ENCODE measurements at regions not wholly inside any gene's neighbourhood (a gene's known extent, or its start where the extent isn't known, plus 50 kb on each side); places are given as distances from the start of the nearest gene placed in this dataset.

DNA sequence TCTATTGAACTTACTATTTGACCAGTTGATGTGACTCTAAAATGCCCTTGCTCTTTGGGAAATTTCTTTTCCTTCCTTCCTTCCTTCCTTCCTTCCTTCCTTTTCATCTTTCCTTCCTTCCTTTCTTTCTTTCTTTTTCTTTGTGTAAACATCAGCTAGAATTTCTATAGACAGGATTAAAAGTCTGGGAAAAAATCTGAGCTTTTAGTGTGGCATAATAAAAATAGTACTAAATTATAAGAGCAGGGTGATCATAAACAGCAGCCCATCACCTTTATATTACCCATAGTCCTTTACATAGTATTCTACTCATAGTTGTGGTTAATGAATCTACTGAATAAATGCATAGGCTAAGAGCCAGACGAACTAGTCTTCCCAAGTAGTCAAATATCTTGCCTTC is 281.0 kb upstream of the DAB1 start:
- no peak for DNase-seq

- no peak for DNase-seq
These were observed 280.4 kb upstream of the DAB1 start for GRCh38 chr1:57704231-57704630.

DNA sequence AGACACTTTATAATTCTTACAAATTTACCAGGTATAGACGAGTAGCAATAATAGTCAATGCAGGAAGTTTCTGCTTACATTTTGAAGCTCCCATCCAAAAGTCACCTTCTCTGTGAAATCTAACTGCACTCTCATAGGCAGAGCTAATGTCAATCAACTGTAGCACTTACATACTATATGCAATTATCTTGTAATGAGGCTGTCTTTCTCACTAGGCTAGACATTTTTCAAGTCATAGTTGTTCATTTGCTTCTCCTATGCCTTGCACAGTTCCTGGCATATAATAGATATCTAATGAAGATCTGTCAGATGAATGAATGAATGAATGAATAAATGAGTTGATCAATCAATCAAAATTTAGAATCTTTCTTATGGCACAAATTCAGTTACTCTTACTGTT is 273.0 kb upstream of the DAB1 start:
- no peak for DNase-seq

- DNase-seq, result no peak
These were observed 272.2 kb upstream of the DAB1 start for GRCh38 chr1:57696043-57696442.

GRCh38 chr1:57686306-57686705 is 262.4 kb upstream of the DAB1 start:
- no peak for DNase-seq

- no peak for DNase-seq
These were observed 259.4 kb upstream of the DAB1 start for GRCh38 chr1:57683037-57683942.

GRCh38 chr1:57678138-57678537 is 254.3 kb upstream of the DAB1 start:
- no peak for DNase-seq

GRCh38 chr1:57675776-57676175 is 251.9 kb upstream of the DAB1 start:
- no peak for DNase-seq

DNA sequence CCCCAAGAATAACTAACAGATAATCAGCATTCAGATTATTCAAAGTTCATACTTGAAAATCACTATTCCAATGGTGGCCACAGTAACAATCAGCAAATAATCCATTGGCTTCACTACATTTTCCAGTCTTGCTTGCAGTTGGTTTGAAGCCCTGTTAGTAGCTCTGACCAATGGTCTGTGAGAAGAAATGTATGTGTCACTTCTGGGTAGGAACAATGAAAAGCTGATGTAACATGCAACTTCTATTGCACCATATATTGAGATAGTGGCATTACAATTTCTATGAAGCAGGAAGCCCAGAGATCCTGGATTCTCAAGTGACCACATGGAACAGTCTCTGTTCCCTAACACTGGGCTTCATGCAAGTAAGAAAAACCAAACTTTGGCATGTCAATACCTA is 250.9 kb upstream of the DAB1 start:
- peak in 1 of 4 experiments; percentile 1 for DNase-seq

DNA sequence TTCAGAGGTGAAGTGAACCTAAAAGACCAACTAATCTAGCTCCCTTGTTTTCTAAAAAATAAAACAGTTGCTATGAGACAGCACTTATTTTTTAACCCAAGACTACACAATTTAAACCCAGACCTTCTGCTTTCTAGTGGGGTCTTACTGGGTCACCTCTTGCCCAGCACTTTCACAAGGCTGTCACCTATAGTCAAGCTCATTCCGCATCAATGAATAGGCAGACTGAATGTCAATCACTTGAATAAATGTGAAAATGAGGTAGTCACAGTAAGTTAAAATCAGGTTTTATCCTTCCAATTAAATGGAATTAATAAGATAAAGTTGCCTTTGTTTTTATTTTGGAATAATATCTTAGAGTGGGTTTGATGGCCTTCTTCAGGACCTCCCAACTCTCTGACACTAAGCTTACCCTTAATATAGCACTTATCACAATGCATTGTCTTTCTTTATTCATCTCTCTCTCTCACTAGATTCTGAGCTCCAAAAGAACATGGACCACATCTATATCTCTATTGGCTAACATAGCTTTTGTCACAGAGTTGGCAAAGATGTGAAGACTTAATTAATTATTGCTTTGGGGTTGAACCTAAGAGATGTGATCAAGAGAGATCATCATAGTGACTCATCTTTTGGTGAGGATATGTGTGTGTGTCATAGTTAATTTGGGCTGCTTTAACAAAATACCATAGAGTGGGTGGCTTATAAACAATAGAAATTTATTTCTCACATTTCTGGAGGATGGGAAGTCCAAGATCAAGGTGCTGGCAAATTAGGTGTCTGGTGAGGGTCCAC is 248.7 kb upstream of the DAB1 start:
- no peak for DNase-seq

GRCh38 chr1:57671750-57672149 is 247.9 kb upstream of the DAB1 start:
- DNase-seq, result no peak

DNA sequence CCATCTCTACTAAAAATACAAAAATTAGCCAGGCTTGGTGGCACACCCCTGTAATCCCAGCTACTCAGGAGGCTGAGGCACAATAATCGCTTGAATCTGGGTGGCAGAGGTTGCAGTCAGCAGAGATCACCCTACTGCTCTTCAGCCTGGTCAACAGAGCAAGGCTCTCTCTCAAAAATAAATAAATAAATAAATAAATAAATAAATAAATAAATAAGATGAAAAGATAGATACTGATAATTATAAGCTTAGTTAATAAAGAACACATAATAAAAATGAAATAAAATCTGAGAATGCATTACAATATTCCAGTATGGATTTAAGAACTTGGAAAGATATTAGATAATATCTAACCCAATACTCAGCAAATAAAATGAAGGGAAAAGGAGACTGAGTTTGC is 235.9 kb upstream of the DAB1 start:
- DNase-seq, result no peak

DNA sequence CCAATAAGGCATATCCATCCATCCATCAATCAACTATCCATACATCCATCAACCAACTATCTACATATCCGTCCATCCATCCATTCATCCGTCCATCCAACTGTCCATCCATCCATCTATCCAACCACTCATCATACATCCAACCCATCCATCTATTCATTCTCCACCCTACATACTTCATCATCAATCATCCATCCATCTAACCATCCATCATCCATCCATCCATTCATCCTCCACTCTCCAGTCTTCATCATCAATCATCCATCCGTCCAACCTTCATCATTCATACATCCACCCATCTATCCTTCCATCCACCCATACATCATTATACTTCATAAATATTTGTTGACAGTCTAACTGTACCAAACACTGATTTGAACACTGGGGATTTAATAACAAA is 231.3 kb upstream of the DAB1 start:
- DNase-seq, result no peak

GRCh38 chr1:57644667-57645066 is 220.8 kb upstream of the DAB1 start:
- DNase-seq, result no peak

DNA sequence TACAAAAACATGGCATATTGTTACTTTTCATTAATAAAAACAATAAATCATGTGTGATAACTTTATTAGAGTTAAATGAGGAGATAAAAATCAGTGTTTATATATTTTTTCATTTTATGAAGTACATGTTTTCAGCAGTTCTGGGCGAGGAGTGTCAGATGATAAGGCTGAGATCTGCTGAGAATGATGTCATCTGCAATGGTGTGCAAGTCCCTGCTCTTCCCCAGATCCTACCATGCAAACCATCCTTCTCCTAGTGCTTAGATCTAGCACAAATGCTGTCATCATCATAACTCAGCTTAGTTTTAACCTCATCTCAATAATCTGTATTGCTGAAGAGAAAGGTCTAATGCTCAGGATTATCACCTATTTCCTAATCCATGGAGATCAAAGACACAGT is 214.4 kb upstream of the DAB1 start:
- peak in 1 of 4 experiments; percentile 2 for DNase-seq

DNA sequence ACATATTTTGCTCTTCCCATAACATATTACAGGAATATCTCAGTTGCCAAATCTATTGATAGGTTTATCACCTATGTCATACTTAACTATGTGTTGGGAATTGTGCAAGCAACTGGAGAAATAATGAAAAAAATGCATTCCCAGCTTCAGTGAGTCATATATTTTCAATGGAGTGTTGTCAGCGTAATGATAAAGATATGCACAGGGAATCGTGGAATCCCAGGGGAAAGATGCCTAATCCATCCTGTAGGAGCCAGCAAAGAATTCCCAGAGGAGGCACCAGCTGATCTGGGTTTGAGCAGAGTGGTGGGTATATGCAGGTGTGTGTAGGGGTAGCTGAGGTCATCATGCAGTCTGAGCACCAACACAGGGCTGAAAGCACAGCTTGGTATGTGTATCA is 213.3 kb upstream of the DAB1 start:
- DNase-seq, result no peak

GRCh38 chr1:57633881-57634280 is 210.0 kb upstream of the DAB1 start:
- DNase-seq, result no peak

DNA sequence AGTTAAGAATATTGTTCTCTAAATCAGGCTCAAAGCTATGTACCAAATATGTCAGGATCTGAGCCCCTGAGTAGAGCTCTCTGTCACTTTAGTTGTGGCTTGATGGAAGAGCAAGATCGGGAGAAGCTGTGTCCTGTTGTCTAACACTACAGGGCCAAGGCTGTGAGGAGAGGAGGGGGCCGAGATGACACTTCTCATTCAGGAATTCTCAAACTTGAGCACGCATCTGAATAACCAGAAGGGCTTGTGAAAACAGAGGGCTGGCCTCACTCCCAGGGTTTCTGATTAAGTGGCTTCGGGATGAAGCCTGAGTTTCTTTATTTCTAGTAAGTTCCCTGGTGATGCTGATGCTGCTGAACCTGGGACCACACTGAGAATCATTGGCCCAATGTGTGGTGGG is 209.2 kb upstream of the DAB1 start:
- no peak for DNase-seq

- no peak for DNase-seq
These were observed 208.5 kb upstream of the DAB1 start for GRCh38 chr1:57632401-57632800.

DNA sequence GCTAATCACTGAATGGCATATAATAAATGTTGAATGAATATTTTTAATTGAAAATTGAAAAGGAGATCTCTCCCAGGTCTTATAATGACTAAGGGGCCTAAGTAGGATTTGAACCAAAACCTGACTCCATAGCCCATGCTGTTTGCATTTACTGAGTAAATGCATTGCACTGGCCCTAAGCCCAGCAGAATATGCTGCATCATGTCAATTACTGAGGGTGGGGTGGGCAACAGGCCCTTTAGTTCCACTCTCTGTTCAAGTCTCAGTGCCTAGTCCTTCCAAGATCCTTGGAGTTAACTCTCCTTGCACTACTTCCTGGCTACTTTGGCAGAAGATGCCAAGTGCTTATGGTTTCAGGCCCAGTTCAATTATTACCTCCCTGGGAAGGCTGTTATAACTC is 203.8 kb upstream of the DAB1 start:
- DNase-seq, result no peak

DNA sequence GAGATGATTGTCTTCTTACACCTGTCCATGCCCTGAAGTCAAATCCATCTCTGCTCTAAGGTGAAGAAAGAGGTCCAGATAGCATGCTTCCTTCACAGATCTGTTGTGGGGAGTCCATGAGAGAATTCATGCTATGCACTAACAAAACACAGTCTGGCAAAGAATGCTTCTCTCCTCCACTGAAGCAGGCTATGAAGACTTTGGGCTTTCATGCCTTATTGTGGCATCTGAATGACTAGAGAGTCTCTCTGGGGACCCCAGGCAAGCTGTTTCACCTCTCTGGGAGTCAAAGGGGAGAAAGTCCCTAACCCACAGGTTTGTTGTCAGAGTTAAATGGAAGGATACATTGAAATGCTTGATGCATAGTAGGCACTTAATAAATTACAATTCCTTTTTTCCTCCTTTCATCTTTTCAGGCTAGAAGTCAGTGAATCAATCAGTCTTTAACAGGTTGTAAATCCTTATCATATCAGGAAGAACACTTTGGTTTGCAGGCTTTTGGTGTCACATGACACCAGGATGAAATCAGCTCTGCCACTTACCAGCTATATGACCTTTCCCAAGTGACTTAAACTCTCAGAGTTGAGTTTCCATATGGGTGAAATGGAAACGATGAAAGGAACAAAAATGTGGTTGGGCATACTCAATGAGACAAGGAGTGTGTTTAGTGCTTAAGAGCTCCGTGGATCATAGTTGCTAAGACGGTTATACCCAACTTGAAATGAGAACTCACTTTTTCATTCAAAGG is 200.1 kb upstream of the DAB1 start:
- no peak for DNase-seq

GRCh38 chr1:57623039-57623790 is 199.4 kb upstream of the DAB1 start:
- no peak for DNase-seq

DNA sequence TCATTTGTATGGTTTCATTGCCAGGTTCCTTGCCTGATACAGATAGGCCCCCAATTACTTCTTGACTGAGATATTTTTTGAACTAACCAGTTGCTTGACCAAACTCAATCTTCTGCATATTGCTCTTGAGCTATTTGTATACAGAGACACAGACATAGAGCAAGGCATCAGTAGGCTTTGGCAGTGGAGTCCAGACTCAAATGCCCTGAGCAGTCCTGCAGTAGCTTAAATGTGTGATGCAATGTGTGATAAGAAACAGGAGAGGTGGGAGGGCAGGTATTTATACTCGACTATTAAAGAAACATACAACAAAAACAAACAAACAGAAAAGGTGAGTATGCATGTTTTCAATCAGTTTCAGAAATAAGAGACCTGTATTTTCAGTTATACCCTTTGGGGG is 197.9 kb upstream of the DAB1 start:
- no peak for DNase-seq
